Thyroid gland (tissue), 4 donors: ENCODE measurements at regions not wholly inside any gene's neighbourhood (a gene's known extent, or its start where the extent isn't known, plus 50 kb on each side); places are given as distances from the start of the nearest gene placed in this dataset.
"Not testable (repeated sequence)": the region's sequence is repeated elsewhere in the genome, so short reads cannot be mapped to it uniquely, and the experiment has no call there.

ENCODE experiments used
- DNase-seq, 2 donors: peaks; one replicate each; pipeline ENCODE4 v3.0.0-alpha.2; 2019
- H3K27ac ChIP-seq, 3 donors: fragments of 200-600 bp; sonication (generic); 1 replicate in 2 of 3; 2 replicates in 1 of 3; pipeline ENCODE4 v1.5.1; 2016 to 2019; ENCODE audit warnings: mild to moderate bottlenecking in 1 of 3, moderate library complexity in 1 of 3
- H3K27me3 ChIP-seq: fragments of 200-600 bp; sonication (generic); one replicate; pipeline ENCODE4 v1.5.1; 2019
- H3K36me3 ChIP-seq, 2 donors: fragments of 200-600 bp; sonication (generic); one replicate each; pipeline ENCODE4 v1.5.1; 2016 to 2019
- H3K4me1 ChIP-seq, 2 donors: fragments of 200-600 bp; sonication (generic); one replicate each; pipeline ENCODE4 v1.5.1; 2017 to 2019
- H3K4me3 ChIP-seq, 3 donors: fragments of 200-600 bp; sonication (generic); replicated peaks in 1 of 3; 1 replicate in 2 of 3; 2 replicates in 1 of 3; pipeline ENCODE4 v1.5.1; 2016; ENCODE audit warnings: mild to moderate bottlenecking in 1 of 3
- H3K9me3 ChIP-seq: fragments of 200-600 bp; sonication (generic); one replicate; pipeline ENCODE4 v1.5.1; 2017
- POLR2A ChIP-seq, 2 donors: fragments of 450-650 bp; IDR thresholded peaks; one replicate each; pipeline ENCODE4 v1.6.1; 2017; ENCODE audit warnings: antibody characterized with exemption in 2 of 2, mild to moderate bottlenecking in 2 of 2, moderate library complexity in 1 of 2
- WGBS, 2 donors: methylation state at CpG; one replicate each; pipeline ENCODE4 v1.1.5; 2017; 5-methylcytosine and 5-hydroxymethylcytosine counted together
- intact Hi-C: fragments of 100-400 bp; cut with DNase I; formaldehyde crosslinking; loops from one replicate; pipeline ENCODE4 v1.15.1; 2023
- TF ChIP-seq, protein P1 (sequence below), 6 experiments: fragments of 200-600 bp in 3 of 6; fragments of 450-650 bp in 3 of 6; sonication (generic) in 3 of 6; IDR thresholded peaks; one replicate each; pipeline ENCODE4 v1.5.1; 2016 to 2019; ENCODE audit warnings: antibody characterized with exemption in 6 of 6, mild to moderate bottlenecking in 2 of 6, inconsistent platforms in 1 of 6, moderate library complexity in 1 of 6

DNA sequence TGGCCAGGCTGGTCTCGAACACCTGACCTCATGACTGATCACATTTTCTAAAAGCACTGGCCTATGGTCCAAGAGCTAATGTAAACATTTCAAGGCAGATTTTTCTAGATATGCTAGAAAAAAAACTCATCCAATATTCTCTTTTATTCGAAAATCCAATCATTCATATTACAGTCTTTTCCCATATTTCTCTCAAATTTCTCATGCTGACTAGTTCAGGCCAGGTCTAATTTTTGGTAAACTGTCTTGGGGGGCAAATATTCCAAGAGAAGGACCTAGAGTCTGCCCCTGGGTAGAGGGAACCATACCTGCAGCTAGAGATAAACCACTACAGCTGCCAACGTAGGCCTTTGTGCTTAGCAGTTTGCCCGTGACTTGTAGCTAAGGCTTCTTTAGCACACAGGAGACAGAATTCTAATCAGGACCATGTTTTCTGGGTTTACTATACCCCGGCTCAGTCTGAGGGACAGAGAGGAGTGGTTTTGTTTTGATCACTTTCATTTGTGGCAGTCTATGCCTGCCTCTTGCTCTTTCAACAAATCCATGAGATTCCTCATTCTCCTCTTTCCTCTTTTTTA lies 71.8 kb upstream of the CITED2 start:
- no peak for DNase-seq
- TF ChIP-seq, protein P1, sequence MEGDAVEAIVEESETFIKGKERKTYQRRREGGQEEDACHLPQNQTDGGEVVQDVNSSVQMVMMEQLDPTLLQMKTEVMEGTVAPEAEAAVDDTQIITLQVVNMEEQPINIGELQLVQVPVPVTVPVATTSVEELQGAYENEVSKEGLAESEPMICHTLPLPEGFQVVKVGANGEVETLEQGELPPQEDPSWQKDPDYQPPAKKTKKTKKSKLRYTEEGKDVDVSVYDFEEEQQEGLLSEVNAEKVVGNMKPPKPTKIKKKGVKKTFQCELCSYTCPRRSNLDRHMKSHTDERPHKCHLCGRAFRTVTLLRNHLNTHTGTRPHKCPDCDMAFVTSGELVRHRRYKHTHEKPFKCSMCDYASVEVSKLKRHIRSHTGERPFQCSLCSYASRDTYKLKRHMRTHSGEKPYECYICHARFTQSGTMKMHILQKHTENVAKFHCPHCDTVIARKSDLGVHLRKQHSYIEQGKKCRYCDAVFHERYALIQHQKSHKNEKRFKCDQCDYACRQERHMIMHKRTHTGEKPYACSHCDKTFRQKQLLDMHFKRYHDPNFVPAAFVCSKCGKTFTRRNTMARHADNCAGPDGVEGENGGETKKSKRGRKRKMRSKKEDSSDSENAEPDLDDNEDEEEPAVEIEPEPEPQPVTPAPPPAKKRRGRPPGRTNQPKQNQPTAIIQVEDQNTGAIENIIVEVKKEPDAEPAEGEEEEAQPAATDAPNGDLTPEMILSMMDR (IDR thresholded peaks at IDR 0.05), result no peak
- no peak for TF ChIP-seq POLR2A (IDR thresholded peaks at IDR 0.05)
- intact Hi-C loops, result no loop called here
- no peaks in the 10 kb centered on the region for H3K9me3 ChIP-seq
- no peaks in the 10 kb centered on the region for H3K36me3 ChIP-seq
- WGBS, 2 donors, result 95 to 96% methylated on average over 5 of the region's 5 CpGs
- no peak overlapping the region for H3K27ac ChIP-seq
- peaks cover 7 to 8% of the 10 kb centered on the region in 2 donors for H3K4me1 ChIP-seq
- no peaks in the 10 kb centered on the region for H3K27me3 ChIP-seq
- H3K4me3 ChIP-seq, result no peak overlapping the region

- H3K4me3 ChIP-seq, DNase-seq, H3K4me1 ChIP-seq, H3K27ac ChIP-seq, H3K27me3 ChIP-seq, H3K36me3 ChIP-seq, intact Hi-C loops, H3K9me3 ChIP-seq: not testable (repeated sequence)
- 93 to 94% methylated on average over 11 of the region's 11 CpGs for WGBS, 2 donors
Observed at GRCh38 chr6:139444273-139444787, 69.9 kb upstream of the CITED2 start.

DNA sequence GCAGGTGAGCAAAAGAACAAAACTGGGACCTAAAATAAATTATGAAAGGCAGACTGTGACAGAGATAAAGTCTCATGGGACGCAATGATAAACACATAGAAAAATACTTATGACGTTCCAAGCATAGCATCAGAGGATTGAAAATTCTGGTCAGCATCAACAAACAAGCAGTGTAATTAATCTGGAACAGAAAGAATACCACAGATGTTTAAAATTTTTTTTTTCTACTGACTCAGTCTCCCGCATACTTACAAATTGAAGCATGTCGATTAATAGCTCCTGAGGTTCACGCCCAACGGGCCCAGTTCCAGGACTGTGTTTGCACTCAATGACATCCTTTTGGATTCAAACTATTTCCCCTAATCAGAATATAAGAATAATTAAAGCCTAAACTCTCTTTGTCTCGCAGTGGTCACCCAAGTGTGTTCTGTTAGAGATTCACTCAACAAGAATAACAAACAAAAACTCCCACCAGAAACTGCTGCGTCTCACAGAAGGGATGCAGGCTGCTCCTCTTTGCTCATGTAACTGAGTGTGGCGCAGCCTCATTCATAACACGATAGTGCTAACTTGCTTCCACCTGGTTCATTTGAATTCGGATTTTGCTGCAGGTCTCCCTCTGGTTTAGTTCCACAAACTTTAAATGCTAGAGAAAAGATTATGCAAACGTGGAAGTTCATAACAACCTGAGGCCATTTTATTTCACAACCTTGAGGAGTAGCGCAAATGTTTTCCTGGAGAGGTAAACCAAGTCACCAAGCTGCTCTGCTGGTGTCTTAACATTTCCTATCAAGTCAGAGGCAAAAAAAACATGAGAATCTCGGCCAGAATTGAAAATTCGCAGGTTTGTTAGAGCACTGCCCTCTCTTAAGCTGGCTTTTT lies 69.0 kb upstream of the CITED2 start:
- Histone ChIP-seq H3K36me3 (no peaks in the 10 kb centered on the region), H3K27me3 (no peaks in the 10 kb centered on the region), H3K9me3 (no peaks in the 10 kb centered on the region), H3K4me3 (no peak overlapping the region), H3K4me1 (peaks cover 0 to 7% of the 10 kb centered on the region in 2 donors), H3K27ac (no peak overlapping the region)
- WGBS, 2 donors, result 78 to 80% methylated on average over 15 of the region's 15 CpGs
- DNase-seq, result no peak
- TF ChIP-seq POLR2A (IDR thresholded peaks at IDR 0.05), result no peak
- TF ChIP-seq, protein P1 (IDR thresholded peaks at IDR 0.05), result no peak
- intact Hi-C loops, result no loop called here

- 79 to 80% methylated on average over 4 of the region's 4 CpGs for WGBS, 2 donors
- no peaks in the 10 kb centered on the region for H3K9me3 ChIP-seq
- no peak overlapping the region for H3K27ac ChIP-seq
- TF ChIP-seq, protein P1 (IDR thresholded peaks at IDR 0.05), result no peak
- TF ChIP-seq POLR2A (IDR thresholded peaks at IDR 0.05), result no peak
- H3K27me3 ChIP-seq, result no peaks in the 10 kb centered on the region
- H3K36me3 ChIP-seq, result no peaks in the 10 kb centered on the region
- intact Hi-C loops, result no loop called here
- no peak for DNase-seq
- H3K4me3 ChIP-seq, result no peak overlapping the region
- H3K4me1 ChIP-seq, result peaks cover 0 to 6% of the 10 kb centered on the region in 2 donors
Observed at GRCh38 chr6:139442188-139442671, 67.8 kb upstream of the CITED2 start.

DNA sequence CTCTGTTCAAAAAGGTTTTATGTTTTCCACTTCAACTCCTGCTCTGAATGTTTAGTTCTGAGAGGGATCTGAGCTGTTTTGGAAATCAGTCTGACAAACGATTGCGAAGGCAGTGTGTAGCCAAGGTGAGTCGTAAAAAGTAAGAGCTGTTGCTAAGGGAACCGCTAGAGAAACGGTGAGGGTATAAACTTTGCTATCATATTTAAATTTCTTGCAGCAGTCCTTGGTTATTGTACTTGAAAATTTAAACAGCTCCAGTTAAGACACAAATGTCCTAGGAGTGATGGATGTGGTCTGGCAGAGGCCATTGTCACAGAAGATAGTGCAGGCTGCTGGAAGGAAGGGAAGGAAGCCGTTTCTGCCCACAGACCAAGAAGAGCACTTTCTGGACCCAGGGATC lies 64.9 kb upstream of the CITED2 start:
- 84 to 89% methylated on average over 6 of the region's 6 CpGs for WGBS, 2 donors
- Histone ChIP-seq H3K27ac (no peak overlapping the region), H3K36me3 (no peaks in the 10 kb centered on the region), H3K27me3 (no peaks in the 10 kb centered on the region), H3K4me3 (no peak overlapping the region), H3K4me1 (peaks cover 0 to 5% of the 10 kb centered on the region in 2 donors), H3K9me3 (no peaks in the 10 kb centered on the region)
- no peak for TF ChIP-seq POLR2A (IDR thresholded peaks at IDR 0.05)
- TF ChIP-seq, protein P1 (IDR thresholded peaks at IDR 0.05), result no peak
- intact Hi-C loops, result no loop called here
- no peak for DNase-seq
